NCI-H446 (cell line): ENCODE measurements at regions not wholly inside any gene's neighbourhood (a gene's known extent, or its start where the extent isn't known, plus 50 kb on each side); places are given as distances from the start of the nearest gene placed in this dataset.
"Not testable (repeated sequence)": the region's sequence is repeated elsewhere in the genome, so short reads cannot be mapped to it uniquely, and the experiment has no call there.

ENCODE experiments used
- DNase-seq, 2 experiments: peaks; one replicate each; lab custom pipeline; 2025; lab: John Stamatoyannopoulos, UW

DNA sequence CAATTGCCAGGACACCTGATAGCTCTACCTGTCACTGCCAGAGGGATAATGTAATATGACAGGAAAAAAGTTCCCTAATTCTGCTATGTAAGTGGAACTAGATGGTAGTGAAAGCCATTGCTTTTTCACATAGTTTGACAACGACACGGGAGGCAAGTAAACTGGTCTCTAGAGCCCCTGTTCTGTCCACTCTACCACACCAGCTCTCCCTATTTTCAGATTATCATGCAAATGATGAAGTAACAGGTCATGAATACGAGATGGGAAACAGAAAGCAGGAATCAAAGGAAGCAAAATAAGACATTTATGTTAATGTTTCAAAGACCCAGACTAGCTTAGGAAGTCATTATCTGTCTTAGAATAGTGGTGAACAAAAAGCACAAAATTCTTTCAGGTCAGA lies 56.2 kb downstream of the TAF11L14 start:
- no peak for DNase-seq

- DNase-seq = no peak
Observed at GRCh38 chr5:17691762-17692161, 57.5 kb downstream of the TAF11L14 start.

DNA sequence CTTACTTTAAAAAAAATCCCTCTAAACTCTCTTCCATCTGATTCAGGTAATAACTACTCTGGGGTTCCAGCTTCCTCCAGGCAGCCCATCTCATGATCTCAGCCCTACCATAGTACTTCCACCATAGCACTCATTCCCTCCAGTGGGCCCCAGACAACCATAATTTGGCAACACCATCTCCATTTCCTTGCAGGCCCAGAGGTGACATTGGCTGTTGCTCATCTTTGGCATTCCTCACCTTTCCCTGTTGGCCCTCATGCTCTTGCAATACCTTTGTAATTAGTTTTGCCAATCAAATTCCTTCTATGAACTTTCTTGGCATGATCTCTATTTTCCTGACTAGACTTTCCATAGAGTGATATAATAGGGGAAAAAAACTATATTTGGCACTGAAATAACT lies 60.1 kb downstream of the TAF11L14 start:
- no peak for DNase-seq

DNA sequence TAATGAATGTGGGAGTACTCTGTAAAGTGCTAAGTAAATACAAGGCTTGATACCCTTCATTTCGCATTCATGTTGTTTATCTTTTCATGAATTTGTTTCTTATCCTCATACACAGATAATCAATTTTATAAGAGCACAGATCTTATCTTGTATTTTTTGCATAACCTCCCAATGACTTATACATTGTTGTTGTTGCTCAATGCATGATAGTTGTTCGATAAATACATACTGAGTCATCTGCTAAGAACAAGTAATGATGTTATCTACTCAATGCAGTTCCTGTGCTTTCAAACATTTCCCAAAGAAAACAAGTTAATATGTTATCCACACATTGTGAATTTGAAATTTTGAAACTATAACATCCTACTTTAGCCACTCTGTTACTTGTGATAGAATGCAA lies 60.7 kb downstream of the TAF11L14 start:
- DNase-seq = no peak

- DNase-seq = no peak
Observed at GRCh38 chr5:17696627-17697026, 62.4 kb downstream of the TAF11L14 start.

GRCh38 chr5:17697671-17698070 lies 63.4 kb downstream of the TAF11L14 start:
- no peak for DNase-seq

- DNase-seq = no peak
Observed at GRCh38 chr5:17709011-17709710, 74.9 kb downstream of the TAF11L14 start.

- DNase-seq = no peak
Observed at GRCh38 chr5:17713301-17713700, 79.0 kb downstream of the TAF11L14 start.

- no peak for DNase-seq
Observed at GRCh38 chr5:17714186-17714585, 79.9 kb downstream of the TAF11L14 start.

- DNase-seq = no peak
Observed at GRCh38 chr5:17719592-17719991, 85.3 kb downstream of the TAF11L14 start.

DNA sequence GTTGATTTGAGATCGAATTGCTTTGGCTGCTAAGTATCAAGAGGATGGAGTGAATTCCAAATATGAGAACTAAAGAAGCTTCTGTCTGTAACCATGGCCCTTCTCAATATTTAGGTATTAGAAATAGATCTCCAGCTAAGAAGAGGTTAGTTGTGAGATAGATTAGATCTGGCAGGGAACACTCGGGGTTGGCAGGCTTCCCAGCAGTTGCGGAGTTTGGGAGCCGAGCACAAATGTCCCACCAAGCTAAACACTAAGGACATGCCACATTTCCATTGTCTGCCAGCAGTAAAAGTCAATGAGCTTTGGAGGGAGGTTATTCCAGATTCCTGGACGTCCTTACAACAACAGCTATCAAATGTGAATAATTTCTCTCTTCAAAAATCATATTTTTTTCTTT lies 85.8 kb downstream of the TAF11L14 start:
- peak; percentile 68 to 83 for DNase-seq

GRCh38 chr5:17723876-17724275 lies 89.6 kb downstream of the TAF11L14 start:
- peak; percentile 24 to 80 for DNase-seq

GRCh38 chr5:17727098-17727497 lies 92.8 kb downstream of the TAF11L14 start:
- peak in 1 of 2 experiments; percentile 75 for DNase-seq

GRCh38 chr5:17730421-17730820 lies 96.2 kb downstream of the TAF11L14 start:
- no peak for DNase-seq

DNA sequence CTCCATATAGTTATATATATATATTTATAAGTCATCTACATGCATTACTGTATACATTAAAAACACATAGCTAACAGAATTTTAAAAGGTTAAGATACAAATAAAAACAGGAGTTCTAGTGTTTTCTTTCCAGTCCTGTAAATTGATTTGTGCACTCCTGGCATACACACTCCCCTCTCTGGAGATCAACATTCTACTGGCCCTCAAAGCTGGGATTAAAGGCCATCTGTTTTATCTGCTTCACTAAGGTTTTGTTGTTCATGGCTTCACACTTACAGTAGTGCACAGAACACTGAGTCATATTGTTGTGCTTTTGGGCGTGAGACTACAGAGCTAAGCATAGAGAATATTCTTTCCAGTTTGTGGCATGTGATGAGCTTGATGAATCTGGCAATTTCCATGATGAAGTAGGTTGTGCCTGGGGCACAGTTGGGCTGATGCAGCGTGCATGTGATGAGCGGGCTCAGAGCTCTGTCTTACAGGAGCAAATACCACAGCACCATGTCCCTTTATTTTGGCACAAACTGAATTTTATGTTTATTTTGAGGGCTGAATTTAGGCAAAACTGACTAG lies 98.2 kb downstream of the TAF11L14 start:
- DNase-seq = peak; percentile 34 to 83

DNA sequence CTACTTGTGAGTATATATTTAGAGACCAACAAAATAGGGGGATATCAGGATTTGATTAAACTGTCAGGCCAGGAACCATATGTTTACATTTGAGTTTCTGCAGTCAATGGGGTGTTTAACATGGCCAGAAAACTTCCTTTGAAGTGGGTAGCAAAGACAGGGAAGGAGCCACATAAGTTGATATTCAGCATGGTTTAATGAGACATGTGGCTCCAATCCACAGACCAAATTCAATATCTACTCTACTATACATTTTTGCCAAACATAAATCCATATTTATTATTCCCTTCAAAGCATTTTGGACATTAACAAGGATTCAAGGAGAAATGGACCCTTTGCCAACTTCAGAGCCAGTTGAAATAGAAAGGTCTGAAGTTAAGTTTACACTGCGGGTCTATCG lies 99.8 kb downstream of the TAF11L14 start:
- DNase-seq = peak; percentile 61 to 66

DNA sequence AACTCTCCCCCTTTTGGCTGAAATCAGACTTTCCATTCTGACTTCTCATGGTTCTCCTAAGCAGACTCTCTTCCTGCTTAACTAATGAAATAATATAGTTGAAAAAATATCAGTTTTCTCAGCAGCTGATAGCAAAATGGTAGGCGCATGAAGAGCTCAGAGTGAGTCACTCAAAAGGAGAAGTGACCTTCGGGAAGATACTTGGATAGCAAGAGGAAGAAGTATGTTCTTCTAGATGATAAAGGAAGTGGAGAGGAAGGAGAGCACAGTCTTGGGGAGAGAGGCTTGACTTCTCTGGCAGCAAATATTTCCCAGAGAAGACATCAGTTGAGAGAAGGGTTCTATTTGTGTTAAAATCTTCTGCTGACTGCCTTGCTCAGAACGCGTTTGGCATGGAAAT lies 101.5 kb downstream of the TAF11L14 start:
- no peak for DNase-seq

GRCh38 chr5:17737092-17737491 lies 102.8 kb downstream of the TAF11L14 start:
- DNase-seq = no peak

DNA sequence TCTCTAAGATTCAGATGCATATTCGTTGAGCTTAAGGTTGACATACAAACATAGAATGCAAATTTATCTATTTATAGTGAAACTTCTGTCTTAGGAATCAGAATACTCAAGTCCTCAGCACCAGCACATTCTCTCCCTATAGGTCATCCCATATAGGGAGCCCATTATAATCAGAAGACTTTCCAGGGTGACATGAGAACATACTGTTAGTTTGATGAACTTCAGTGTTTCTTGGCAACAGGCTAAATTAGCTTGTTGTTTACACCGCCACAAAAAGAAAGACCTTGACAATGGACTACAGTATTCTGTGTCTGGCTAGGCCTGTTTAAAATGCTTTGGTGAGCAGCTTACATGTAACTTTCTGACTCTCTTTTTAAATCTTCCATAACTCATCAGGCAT lies 104.2 kb downstream of the TAF11L14 start:
- DNase-seq = no peak

DNA sequence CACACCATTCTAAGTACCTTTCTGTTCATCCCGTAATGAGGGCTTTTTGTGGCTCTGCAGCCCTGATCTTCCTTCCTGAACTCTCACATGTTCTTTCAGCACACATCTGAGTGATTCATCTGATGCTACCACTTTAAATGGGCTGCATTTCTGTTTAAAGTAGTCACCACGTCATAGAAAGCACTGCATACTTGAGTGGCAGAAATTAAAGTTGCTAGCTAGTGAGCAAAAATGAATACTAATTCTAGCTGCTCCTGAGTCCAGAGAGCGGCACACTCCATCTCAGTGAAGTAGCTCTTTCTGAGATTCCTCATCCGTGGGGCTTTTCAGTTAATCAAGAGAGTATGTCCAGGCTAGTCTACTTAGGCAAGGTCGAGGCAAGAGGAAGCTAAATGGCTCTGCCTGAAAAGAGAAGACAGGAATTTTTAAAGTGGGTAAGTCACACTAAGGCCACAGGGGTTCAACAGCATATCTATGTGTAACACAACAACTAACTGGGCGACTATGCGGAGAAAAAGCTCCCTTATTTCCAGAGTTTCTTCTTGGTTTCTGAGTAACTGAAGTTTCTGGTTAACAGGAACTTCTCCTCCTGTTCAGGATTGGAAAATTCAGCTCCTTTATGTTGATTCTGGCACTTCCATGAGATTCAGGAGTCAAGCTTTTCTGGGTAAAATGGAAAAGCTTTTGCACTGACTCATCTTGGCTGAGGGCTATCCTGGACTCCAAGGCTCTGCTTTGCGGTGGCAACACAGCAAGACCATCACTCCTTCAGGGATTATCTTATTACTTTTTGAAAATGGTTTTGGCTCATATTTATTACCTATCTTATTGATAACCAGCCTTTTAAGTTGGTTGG lies 109.5 kb downstream of the TAF11L14 start:
- DNase-seq = peak in 1 of 2 experiments; percentile 14

DNA sequence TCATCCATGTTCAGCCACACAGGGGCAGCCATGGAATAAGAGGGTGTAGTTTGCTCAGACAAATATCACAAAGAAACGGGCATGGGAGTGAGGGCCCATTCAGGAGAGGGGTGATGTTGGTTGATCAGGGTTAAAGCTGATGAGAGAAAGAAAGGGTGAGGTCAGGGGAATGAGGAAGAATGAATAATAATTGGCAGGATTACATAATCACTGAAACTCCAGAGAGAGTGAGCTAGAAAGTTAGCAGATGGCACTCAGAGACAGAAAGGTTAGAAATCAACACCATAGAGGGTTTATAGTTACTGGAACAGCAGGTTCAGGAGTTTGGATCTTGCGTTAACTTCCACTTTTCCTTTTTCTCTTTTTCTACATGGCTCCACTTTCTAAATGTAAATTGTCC lies 113.9 kb downstream of the TAF11L14 start:
- peak in 1 of 2 experiments; percentile 42 for DNase-seq

- DNase-seq = no peak
Observed at GRCh38 chr5:17748941-17749340, 114.7 kb downstream of the TAF11L14 start.

DNA sequence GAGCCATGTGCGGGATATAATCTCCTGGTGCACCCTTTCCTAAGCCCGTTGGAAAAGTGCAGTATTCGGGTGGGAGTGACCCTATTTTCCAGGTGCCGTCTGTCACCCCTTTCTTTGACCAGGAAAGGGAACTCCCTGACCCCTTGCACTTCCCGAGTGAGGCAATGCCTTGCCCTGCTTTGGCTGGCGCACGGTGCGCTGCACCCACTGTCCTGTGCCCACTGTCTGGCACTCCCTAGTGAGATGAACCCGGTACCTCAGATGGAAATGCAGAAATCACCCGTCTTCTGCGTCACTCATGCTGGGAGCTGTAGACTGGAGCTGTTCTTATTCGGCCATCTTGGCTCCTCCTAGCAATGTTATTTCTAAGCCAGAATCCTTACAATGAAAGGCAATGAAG lies 121.1 kb downstream of the TAF11L14 start:
- DNase-seq = not testable (repeated sequence)
